ENCODE measurements at regions not wholly inside any gene's neighbourhood (a gene's known extent, or its start where the extent isn't known, plus 50 kb on each side); places are given as distances from the start of the nearest gene placed in this dataset.
"Not testable (repeated sequence)": the region's sequence is repeated elsewhere in the genome, so short reads cannot be mapped to it uniquely, and the experiment has no call there.

DNA sequence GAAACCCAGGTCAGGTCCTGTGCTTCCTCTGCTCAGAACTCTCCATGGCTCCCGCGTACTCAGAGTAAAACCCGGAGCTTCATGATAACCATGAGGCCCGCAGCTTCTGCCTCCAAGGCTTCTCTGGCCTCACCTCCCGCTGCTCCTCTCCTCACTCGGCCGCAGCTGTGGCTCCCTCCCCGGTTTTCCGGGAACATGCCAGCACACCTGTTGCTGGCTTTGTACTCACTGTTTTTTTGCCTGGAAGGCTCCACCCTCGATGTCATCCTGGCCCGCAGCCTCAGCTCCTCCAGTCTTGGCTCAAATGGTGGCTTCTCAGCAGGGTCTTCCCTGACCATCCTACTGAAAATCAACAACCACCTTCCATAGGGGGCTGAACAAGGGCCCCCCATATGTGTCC lies 57.7 kb upstream of the SULF2 start:
- TF ChIP-seq EZH2 (IDR thresholded peaks at IDR 0.05) = not testable (repeated sequence)
- TF ChIP-seq, protein P1, sequence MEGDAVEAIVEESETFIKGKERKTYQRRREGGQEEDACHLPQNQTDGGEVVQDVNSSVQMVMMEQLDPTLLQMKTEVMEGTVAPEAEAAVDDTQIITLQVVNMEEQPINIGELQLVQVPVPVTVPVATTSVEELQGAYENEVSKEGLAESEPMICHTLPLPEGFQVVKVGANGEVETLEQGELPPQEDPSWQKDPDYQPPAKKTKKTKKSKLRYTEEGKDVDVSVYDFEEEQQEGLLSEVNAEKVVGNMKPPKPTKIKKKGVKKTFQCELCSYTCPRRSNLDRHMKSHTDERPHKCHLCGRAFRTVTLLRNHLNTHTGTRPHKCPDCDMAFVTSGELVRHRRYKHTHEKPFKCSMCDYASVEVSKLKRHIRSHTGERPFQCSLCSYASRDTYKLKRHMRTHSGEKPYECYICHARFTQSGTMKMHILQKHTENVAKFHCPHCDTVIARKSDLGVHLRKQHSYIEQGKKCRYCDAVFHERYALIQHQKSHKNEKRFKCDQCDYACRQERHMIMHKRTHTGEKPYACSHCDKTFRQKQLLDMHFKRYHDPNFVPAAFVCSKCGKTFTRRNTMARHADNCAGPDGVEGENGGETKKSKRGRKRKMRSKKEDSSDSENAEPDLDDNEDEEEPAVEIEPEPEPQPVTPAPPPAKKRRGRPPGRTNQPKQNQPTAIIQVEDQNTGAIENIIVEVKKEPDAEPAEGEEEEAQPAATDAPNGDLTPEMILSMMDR (IDR thresholded peaks at IDR 0.05) = not testable (repeated sequence)
